Lower leg skin (tissue), 3 donors: ENCODE measurements at regions not wholly inside any gene's neighbourhood (a gene's known extent, or its start where the extent isn't known, plus 50 kb on each side); places are given as distances from the start of the nearest gene placed in this dataset.

Source experiments
- POLR2A ChIP-seq, 2 donors: fragments of 450-650 bp; IDR thresholded peaks; one replicate each; pipeline ENCODE4 v1.6.1; 2016 to 2017; ENCODE audit warnings: antibody characterized with exemption in 2 of 2, mild to moderate bottlenecking in 1 of 2, moderate library complexity in 1 of 2
- TF ChIP-seq, protein P1 (sequence below), 3 donors: fragments of 450-650 bp; IDR thresholded peaks; one replicate each; pipeline ENCODE4 v1.5.1; 2016; ENCODE audit warnings: antibody characterized with exemption in 3 of 3, mild to moderate bottlenecking in 3 of 3, moderate library complexity in 2 of 3

- TF ChIP-seq, protein P1, sequence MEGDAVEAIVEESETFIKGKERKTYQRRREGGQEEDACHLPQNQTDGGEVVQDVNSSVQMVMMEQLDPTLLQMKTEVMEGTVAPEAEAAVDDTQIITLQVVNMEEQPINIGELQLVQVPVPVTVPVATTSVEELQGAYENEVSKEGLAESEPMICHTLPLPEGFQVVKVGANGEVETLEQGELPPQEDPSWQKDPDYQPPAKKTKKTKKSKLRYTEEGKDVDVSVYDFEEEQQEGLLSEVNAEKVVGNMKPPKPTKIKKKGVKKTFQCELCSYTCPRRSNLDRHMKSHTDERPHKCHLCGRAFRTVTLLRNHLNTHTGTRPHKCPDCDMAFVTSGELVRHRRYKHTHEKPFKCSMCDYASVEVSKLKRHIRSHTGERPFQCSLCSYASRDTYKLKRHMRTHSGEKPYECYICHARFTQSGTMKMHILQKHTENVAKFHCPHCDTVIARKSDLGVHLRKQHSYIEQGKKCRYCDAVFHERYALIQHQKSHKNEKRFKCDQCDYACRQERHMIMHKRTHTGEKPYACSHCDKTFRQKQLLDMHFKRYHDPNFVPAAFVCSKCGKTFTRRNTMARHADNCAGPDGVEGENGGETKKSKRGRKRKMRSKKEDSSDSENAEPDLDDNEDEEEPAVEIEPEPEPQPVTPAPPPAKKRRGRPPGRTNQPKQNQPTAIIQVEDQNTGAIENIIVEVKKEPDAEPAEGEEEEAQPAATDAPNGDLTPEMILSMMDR (IDR thresholded peaks at IDR 0.05): no peak
- TF ChIP-seq POLR2A (IDR thresholded peaks at IDR 0.05): no peak
Observed at GRCh38 chr3:73813692-73814292, 189.1 kb upstream of the PDZRN3 start.
